Vagina (tissue), 2 donors: ENCODE measurements at regions not wholly inside any gene's neighbourhood (a gene's known extent, or its start where the extent isn't known, plus 50 kb on each side); places are given as distances from the start of the nearest gene placed in this dataset.

Experiments used
- DNase-seq, 2 donors: peaks; one replicate each; pipeline ENCODE4 v3.0.0-alpha.2; 2017; ENCODE audit errors: extremely low spot score in 2 of 2
- H3K27ac ChIP-seq: fragments of 200-600 bp; sonication (generic); one replicate; pipeline ENCODE4 v1.5.1; 2019
- H3K27me3 ChIP-seq: fragments of 200-600 bp; sonication (generic); one replicate; pipeline ENCODE4 v1.5.1; 2019
- H3K36me3 ChIP-seq, 2 donors: fragments of 200-600 bp; sonication (generic); one replicate each; pipeline ENCODE4 v1.5.1; 2017 to 2019
- H3K4me1 ChIP-seq: fragments of 200-600 bp; sonication (generic); one replicate; pipeline ENCODE4 v1.5.1; 2019
- H3K4me3 ChIP-seq, 2 donors: fragments of 200-600 bp; sonication (generic); 1 replicate in 1 of 2; 2 replicates in 1 of 2; pipeline ENCODE4 v1.5.1; 2016 to 2019
- H3K9me3 ChIP-seq: fragments of 200-600 bp; sonication (generic); one replicate; pipeline ENCODE4 v1.5.1; 2019
- CTCF ChIP-seq, 3 experiments: fragments of 450-650 bp in 2 of 3; fragments of 200-600 bp in 1 of 3; sonication (generic) in 1 of 3; IDR thresholded peaks; one replicate each; pipeline ENCODE4 v1.5.1; 2017 to 2019; ENCODE audit warnings: antibody characterized with exemption in 3 of 3, mild to moderate bottlenecking in 2 of 3, moderate library complexity in 2 of 3
- POLR2A ChIP-seq, 2 donors: fragments of 450-650 bp; IDR thresholded peaks; one replicate each; pipeline ENCODE4 v1.6.1; 2017; ENCODE audit warnings: antibody characterized with exemption in 2 of 2, mild to moderate bottlenecking in 2 of 2, moderate library complexity in 2 of 2
- POLR2AphosphoS5 ChIP-seq, 2 donors: sonication (generic); formaldehyde crosslinking; IDR thresholded peaks; one replicate each; pipeline ENCODE4 v1.9.0; 2017; ENCODE audit warnings: antibody characterized with exemption in 2 of 2, mild to moderate bottlenecking in 2 of 2, low read depth in 1 of 2; ENCODE audit not compliant: insufficient read depth in 1 of 2
- intact Hi-C: fragments of 100-400 bp; cut with DNase I; formaldehyde crosslinking; loops from one replicate; pipeline ENCODE4 v1.15.1; 2023

GRCh38 chr10:78247821-78248220, 214.2 kb downstream of the RPS24 start:
- Histone ChIP-seq H3K27me3 (no peaks in the 10 kb centered on the region), H3K36me3 (no peaks in the 10 kb centered on the region), H3K4me3 (no peak overlapping the region), H3K4me1 (no peaks in the 10 kb centered on the region), H3K27ac (peak overlapping the region; percentile 66), H3K9me3 (no peaks in the 10 kb centered on the region)
- intact Hi-C loops: no loop called here
- no peak for TF ChIP-seq CTCF (IDR thresholded peaks at IDR 0.05)
- no peak for TF ChIP-seq POLR2A (IDR thresholded peaks at IDR 0.05)
- no peak for DNase-seq

- Histone ChIP-seq H3K4me1 (no peaks in the 10 kb centered on the region), H3K9me3 (no peaks in the 10 kb centered on the region), H3K27me3 (no peaks in the 10 kb centered on the region), H3K4me3 (peak overlapping the region; percentile 4 to 27), H3K27ac (peak overlapping the region; percentile 66), H3K36me3 (no peaks in the 10 kb centered on the region)
- TF ChIP-seq POLR2AphosphoS5 (IDR thresholded peaks at IDR 0.05; ENCODE audit: insufficient read depth in 1 of 2, low read depth in 1 of 2): no peak
- no peak for TF ChIP-seq POLR2A (IDR thresholded peaks at IDR 0.05)
- TF ChIP-seq CTCF (IDR thresholded peaks at IDR 0.05): no peak
- intact Hi-C loops: no loop called here
- no peak for DNase-seq
Observed at GRCh38 chr10:78248651-78249464, 215.2 kb downstream of the RPS24 start.

GRCh38 chr10:78249690-78250089, 216.0 kb downstream of the RPS24 start:
- DNase-seq: no peak
- Histone ChIP-seq H3K27me3 (no peaks in the 10 kb centered on the region), H3K36me3 (no peaks in the 10 kb centered on the region), H3K27ac (no peak overlapping the region), H3K4me1 (no peaks in the 10 kb centered on the region), H3K9me3 (no peaks in the 10 kb centered on the region), H3K4me3 (no peak overlapping the region)
- TF ChIP-seq POLR2AphosphoS5 (IDR thresholded peaks at IDR 0.05; ENCODE audit: insufficient read depth in 1 of 2, low read depth in 1 of 2): no peak
- TF ChIP-seq CTCF (IDR thresholded peaks at IDR 0.05): no peak
- TF ChIP-seq POLR2A (IDR thresholded peaks at IDR 0.05): no peak
- intact Hi-C loops: no loop called here

- H3K27ac ChIP-seq: no peak overlapping the region
Observed at GRCh38 chr10:78250313-78251015, 216.8 kb downstream of the RPS24 start.

More at GRCh38 chr10:78250313-78251015, 216.8 kb downstream of the RPS24 start:
- DNase-seq: no peak
- Histone ChIP-seq H3K4me3 (no peak overlapping the region), H3K9me3 (no peaks in the 10 kb centered on the region), H3K4me1 (no peaks in the 10 kb centered on the region), H3K27me3 (no peaks in the 10 kb centered on the region), H3K36me3 (no peaks in the 10 kb centered on the region)
- intact Hi-C loops: no loop called here
- TF ChIP-seq POLR2AphosphoS5 (IDR thresholded peaks at IDR 0.05; ENCODE audit: insufficient read depth in 1 of 2, low read depth in 1 of 2): no peak
- no peak for TF ChIP-seq CTCF (IDR thresholded peaks at IDR 0.05)
- TF ChIP-seq POLR2A (IDR thresholded peaks at IDR 0.05): no peak
